Ascending aorta (tissue), 2 donors: ENCODE measurements at regions not wholly inside any gene's neighbourhood (a gene's known extent, or its start where the extent isn't known, plus 50 kb on each side); places are given as distances from the start of the nearest gene placed in this dataset.

Experiments used
- DNase-seq, 2 donors: peaks; one replicate each; pipeline ENCODE4 v3.0.0-alpha.2; 2019; ENCODE audit warnings: low spot score in 2 of 2
- H3K27ac ChIP-seq, 2 donors: fragments of 200-600 bp; sonication (generic); one replicate each; pipeline ENCODE4 v1.5.1; 2016 to 2017; ENCODE audit warnings: mild to moderate bottlenecking in 1 of 2
- H3K27me3 ChIP-seq: fragments of 200-600 bp; sonication (generic); one replicate; pipeline ENCODE4 v1.5.1; 2017
- H3K36me3 ChIP-seq, 2 donors: fragments of 200-600 bp; sonication (generic); one replicate each; pipeline ENCODE4 v1.5.1; 2016
- H3K4me1 ChIP-seq, 2 donors: fragments of 200-600 bp; sonication (generic); one replicate each; pipeline ENCODE4 v1.5.1; 2016 to 2017; ENCODE audit warnings: mild to moderate bottlenecking in 1 of 2
- H3K4me3 ChIP-seq, 2 donors: fragments of 200-600 bp; sonication (generic); one replicate each; pipeline ENCODE4 v1.5.1; 2016 to 2017; ENCODE audit warnings: mild to moderate bottlenecking in 1 of 2
- H3K9me3 ChIP-seq, 2 donors: fragments of 200-600 bp; sonication (generic); one replicate each; pipeline ENCODE4 v1.5.1; 2016
- CTCF ChIP-seq, 3 experiments: fragments of 200-600 bp in 2 of 3; fragments of 450-650 bp in 1 of 3; sonication (generic) in 2 of 3; IDR thresholded peaks; one replicate each; pipeline ENCODE4 v1.5.1; 2016 to 2019; ENCODE audit warnings: antibody characterized with exemption in 3 of 3, mild to moderate bottlenecking in 1 of 3, moderate library complexity in 1 of 3
- intact Hi-C: fragments of 100-400 bp; cut with DNase I; formaldehyde crosslinking; loops from one replicate; pipeline ENCODE4 v1.15.1; 2023

DNA sequence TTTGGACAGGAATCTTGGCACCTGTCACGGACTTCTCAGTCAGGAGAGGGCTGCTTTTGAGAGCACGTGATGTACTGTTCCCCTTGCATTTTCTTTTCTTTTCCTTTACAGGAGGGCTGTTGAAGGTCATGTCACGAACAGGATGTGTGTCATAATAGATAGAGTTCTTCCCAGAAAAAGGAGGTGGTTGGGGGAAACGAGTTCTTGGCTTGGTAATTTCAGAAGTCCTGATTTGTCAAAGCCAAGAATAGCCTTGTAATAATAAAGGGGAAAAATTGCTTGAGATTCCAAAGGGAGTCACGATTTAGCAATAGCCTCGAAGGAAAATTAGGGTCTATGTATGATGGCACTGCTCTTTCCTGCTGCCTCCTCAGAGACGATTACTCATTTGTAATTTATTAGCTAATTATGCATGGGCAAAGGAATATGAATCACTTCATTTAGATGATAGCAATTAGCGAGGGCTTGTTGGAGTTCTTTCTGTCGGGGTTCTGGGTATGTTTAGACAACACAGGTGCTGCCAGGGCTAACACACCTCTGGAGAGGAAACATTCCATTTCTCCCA, 277.7 kb upstream of the N4BP1 start:
- Histone ChIP-seq H3K9me3 (no peaks in the 10 kb centered on the region), H3K27me3 (no peaks in the 10 kb centered on the region), H3K4me3 (no peak overlapping the region), H3K27ac (no peak overlapping the region), H3K4me1 (no peaks in the 10 kb centered on the region), H3K36me3 (no peaks in the 10 kb centered on the region)
- no peak for TF ChIP-seq CTCF (IDR thresholded peaks at IDR 0.05)
- intact Hi-C loops, result no loop called here
- DNase-seq, result no peak

- Histone ChIP-seq H3K27ac (no peak overlapping the region), H3K4me3 (no peak overlapping the region), H3K9me3 (no peaks in the 10 kb centered on the region), H3K4me1 (no peaks in the 10 kb centered on the region), H3K27me3 (no peaks in the 10 kb centered on the region), H3K36me3 (no peaks in the 10 kb centered on the region)
- no peak for TF ChIP-seq CTCF (IDR thresholded peaks at IDR 0.05)
- no peak for DNase-seq
- intact Hi-C loops, result no loop called here
These were observed 275.5 kb upstream of the N4BP1 start for GRCh38 chr16:48885471-48885870.

- Histone ChIP-seq H3K4me1 (no peaks in the 10 kb centered on the region), H3K36me3 (no peaks in the 10 kb centered on the region), H3K9me3 (no peaks in the 10 kb centered on the region), H3K27ac (no peak overlapping the region), H3K27me3 (no peaks in the 10 kb centered on the region), H3K4me3 (no peak overlapping the region)
- DNase-seq, result no peak
- TF ChIP-seq CTCF (IDR thresholded peaks at IDR 0.05), result no peak
- intact Hi-C loops, result no loop called here
These were observed 271.3 kb upstream of the N4BP1 start for GRCh38 chr16:48881272-48881671.

GRCh38 chr16:48879223-48880122, 269.5 kb upstream of the N4BP1 start:
- Histone ChIP-seq H3K36me3 (no peaks in the 10 kb centered on the region), H3K27me3 (no peaks in the 10 kb centered on the region), H3K27ac (no peak overlapping the region), H3K4me3 (no peak overlapping the region), H3K9me3 (no peaks in the 10 kb centered on the region), H3K4me1 (no peaks in the 10 kb centered on the region)
- DNase-seq, result no peak
- intact Hi-C loops, result no loop called here
- TF ChIP-seq CTCF (IDR thresholded peaks at IDR 0.05), result no peak

GRCh38 chr16:48877946-48878345, 268.0 kb upstream of the N4BP1 start:
- intact Hi-C loops, result no loop called here
- H3K27ac ChIP-seq, result no peak overlapping the region

More at GRCh38 chr16:48877946-48878345, 268.0 kb upstream of the N4BP1 start:
- H3K4me3 ChIP-seq, result no peak overlapping the region
- H3K36me3 ChIP-seq, result no peaks in the 10 kb centered on the region
- DNase-seq, result no peak
- TF ChIP-seq CTCF (IDR thresholded peaks at IDR 0.05), result no peak
- no peaks in the 10 kb centered on the region for H3K4me1 ChIP-seq
- H3K9me3 ChIP-seq, result no peaks in the 10 kb centered on the region
- H3K27me3 ChIP-seq, result no peaks in the 10 kb centered on the region
